Osteocyte (in vitro differentiated cells): ENCODE measurements at regions not wholly inside any gene's neighbourhood (a gene's known extent, or its start where the extent isn't known, plus 50 kb on each side); places are given as distances from the start of the nearest gene placed in this dataset.
A peak's percentile ranks its signal among the peaks of the same experiment; 100 is the strongest.
"Not testable (repeated sequence)": the region's sequence is repeated elsewhere in the genome, so short reads cannot be mapped to it uniquely, and the experiment has no call there.

Source experiments
- DNase-seq: peaks from one replicate; pipeline ENCODE4 v3.0.0; 2021; ENCODE audit warnings: mixed read lengths; ENCODE audit not compliant: unreplicated experiment; ENCODE audit errors: extremely low spot score
- H3K27ac Mint-ChIP-seq: one replicate; pipeline ENCODE4 v1.8.0; 2021; ENCODE audit warnings: mild to moderate bottlenecking, mixed read lengths; ENCODE audit not compliant: unreplicated experiment
- H3K27me3 Mint-ChIP-seq: one replicate; pipeline ENCODE4 v1.8.0; 2021; ENCODE audit warnings: mixed read lengths; ENCODE audit not compliant: unreplicated experiment
- H3K36me3 Mint-ChIP-seq: one replicate; pipeline ENCODE4 v1.8.0; 2021; ENCODE audit warnings: mixed read lengths; ENCODE audit not compliant: unreplicated experiment
- H3K4me1 Mint-ChIP-seq: one replicate; pipeline ENCODE4 v1.8.0; 2021; ENCODE audit warnings: mixed read lengths; ENCODE audit not compliant: unreplicated experiment
- H3K4me3 Mint-ChIP-seq: one replicate; pipeline ENCODE4 v1.8.0; 2021; ENCODE audit warnings: mild to moderate bottlenecking, moderate library complexity, mixed read lengths; ENCODE audit not compliant: unreplicated experiment
- H3K9me3 Mint-ChIP-seq: one replicate; pipeline ENCODE4 v1.8.0; 2021; ENCODE audit warnings: mixed read lengths; ENCODE audit not compliant: unreplicated experiment
- TF ChIP-seq, protein P1 (sequence below): fragments of 200-600 bp; sonication (generic); IDR thresholded peaks from 2 replicates; pipeline ENCODE4 v1.5.0; 2021; ENCODE audit warnings: antibody characterized with exemption, mild to moderate bottlenecking, moderate library complexity

GRCh38 chr13:22903925-22904324 lies 276.9 kb upstream of the SGCG start:
- DNase-seq: no peak
- Mint-ChIP-seq H3K4me1 (no peaks in the 10 kb centered on the region), H3K4me3 (no peak overlapping the region), H3K27me3 (peaks cover 9% of the 10 kb centered on the region), H3K27ac (no peak overlapping the region), H3K9me3 (peaks cover 8% of the 10 kb centered on the region), H3K36me3 (no peaks in the 10 kb centered on the region)
- TF ChIP-seq, protein P1, sequence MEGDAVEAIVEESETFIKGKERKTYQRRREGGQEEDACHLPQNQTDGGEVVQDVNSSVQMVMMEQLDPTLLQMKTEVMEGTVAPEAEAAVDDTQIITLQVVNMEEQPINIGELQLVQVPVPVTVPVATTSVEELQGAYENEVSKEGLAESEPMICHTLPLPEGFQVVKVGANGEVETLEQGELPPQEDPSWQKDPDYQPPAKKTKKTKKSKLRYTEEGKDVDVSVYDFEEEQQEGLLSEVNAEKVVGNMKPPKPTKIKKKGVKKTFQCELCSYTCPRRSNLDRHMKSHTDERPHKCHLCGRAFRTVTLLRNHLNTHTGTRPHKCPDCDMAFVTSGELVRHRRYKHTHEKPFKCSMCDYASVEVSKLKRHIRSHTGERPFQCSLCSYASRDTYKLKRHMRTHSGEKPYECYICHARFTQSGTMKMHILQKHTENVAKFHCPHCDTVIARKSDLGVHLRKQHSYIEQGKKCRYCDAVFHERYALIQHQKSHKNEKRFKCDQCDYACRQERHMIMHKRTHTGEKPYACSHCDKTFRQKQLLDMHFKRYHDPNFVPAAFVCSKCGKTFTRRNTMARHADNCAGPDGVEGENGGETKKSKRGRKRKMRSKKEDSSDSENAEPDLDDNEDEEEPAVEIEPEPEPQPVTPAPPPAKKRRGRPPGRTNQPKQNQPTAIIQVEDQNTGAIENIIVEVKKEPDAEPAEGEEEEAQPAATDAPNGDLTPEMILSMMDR: no peak

GRCh38 chr13:22915442-22916082 lies 265.2 kb upstream of the SGCG start:
- Mint-ChIP-seq H3K36me3 (no peaks in the 10 kb centered on the region), H3K27ac (no peak overlapping the region), H3K4me1 (peaks cover 8% of the 10 kb centered on the region), H3K9me3 (no peaks in the 10 kb centered on the region), H3K27me3 (peaks cover 29% of the 10 kb centered on the region), H3K4me3 (peak overlapping the region; percentile 83)
- TF ChIP-seq, protein P1: no peak
- DNase-seq: no peak

DNA sequence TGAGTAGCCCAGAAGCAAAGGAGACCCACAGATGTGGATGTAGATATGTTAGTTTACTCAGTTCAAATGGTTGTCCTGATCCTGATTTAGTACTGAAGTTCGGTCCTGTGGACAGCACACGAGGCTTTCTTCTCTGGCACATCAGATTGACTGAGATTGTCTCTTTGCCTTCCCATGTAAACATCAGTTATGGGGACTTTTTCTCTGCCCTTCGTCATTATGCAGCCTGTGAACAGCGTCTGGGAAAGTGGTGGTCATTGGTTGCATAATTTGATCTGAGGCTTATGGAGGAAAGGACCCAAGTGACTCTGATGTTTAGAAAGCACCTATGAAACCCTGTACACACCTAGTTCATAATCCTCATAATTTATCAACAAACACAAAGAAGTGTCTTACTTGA lies 264.5 kb upstream of the SGCG start:
- not testable (repeated sequence) for H3K4me1 Mint-ChIP-seq, H3K36me3 Mint-ChIP-seq, H3K9me3 Mint-ChIP-seq, DNase-seq, H3K27ac Mint-ChIP-seq
- Mint-ChIP-seq H3K4me3 (peak overlapping the region; percentile 83), H3K27me3 (peaks cover 32% of the 10 kb centered on the region)

DNA sequence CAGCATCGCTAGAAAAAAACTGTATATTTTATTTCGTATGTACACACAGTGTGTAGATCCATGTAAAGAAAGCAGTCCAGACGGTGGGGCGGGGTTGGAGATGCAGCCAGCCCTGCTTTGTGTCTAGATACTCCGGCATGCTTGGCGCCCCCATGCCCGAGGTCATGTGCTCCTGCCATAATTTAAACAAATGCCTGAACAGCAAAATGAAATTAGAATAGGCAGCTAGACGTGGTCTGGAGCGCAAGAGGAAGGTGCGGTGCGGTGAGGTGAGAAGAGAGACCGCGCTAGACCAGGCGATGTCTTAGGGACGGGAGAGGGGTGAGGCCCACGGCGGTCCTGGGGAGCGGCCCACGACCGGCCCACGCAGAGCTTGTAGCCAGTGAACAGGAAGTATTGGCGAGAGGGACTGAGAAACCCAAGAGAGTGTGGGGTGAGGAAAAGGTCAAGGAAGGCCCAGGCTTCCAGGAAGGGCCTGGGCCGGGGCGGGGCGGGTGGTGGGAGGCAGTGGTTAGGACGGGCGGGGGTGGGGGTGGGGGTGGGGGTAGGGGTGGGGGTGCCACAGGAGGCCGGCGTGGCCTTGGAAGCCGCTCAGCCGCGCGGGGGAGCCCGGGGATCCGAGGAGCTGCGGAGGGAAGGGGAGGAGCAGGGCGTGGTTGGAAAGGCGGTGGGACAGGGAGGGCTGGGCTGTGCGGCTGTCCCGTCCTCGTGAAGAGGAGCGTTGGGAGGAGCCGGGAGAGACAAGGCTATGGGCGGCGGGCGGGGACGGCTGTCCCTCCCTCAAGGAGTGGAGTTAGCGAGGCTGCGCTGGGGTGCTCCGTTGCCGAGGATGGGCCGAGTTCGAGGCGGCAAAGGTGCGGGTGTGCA lies 254.7 kb upstream of the SGCG start:
- no peaks in the 10 kb centered on the region for H3K9me3 Mint-ChIP-seq
- no peaks in the 10 kb centered on the region for H3K4me1 Mint-ChIP-seq
- H3K27ac Mint-ChIP-seq: no peak overlapping the region
- H3K27me3 Mint-ChIP-seq: peaks cover 9% of the 10 kb centered on the region
- peak; percentile 85 for DNase-seq
- no peaks in the 10 kb centered on the region for H3K36me3 Mint-ChIP-seq
- H3K4me3 Mint-ChIP-seq: no peak overlapping the region
- TF ChIP-seq, protein P1: no peak

DNA sequence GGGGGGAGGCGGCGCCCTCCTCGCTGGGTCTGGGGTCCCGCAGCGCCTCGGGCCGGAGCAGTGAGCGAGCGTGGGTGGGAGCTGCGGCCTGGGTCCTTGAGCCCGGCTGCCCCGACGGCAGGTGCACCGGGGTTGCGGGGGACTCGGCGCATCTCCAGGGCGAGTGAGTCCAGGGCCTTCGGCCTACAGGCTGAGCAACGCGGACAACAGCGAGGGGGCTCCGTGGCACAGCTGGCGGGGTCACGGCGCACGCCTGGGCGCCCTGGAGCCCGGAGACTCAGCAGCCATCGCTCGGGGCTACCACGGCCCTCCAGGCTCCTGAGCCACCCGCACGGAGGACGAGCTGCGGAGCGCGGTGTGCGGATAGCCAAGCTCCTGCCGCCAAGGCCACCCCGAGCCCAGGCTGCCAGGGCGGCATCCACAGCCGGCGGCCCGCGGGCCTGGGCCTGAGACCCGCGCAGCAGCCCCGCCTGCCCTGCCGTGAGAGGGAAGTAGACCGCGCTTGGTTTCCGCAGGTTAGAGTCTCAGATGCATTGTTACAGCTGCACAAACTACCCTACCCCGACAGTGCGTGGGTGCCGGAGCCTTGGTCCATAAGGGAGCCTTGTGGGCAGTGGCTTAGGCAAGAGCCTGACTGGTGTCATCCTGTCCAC lies 253.9 kb upstream of the SGCG start:
- Mint-ChIP-seq H3K4me1 (no peaks in the 10 kb centered on the region), H3K9me3 (no peaks in the 10 kb centered on the region), H3K4me3 (no peak overlapping the region), H3K27me3 (peaks cover 2% of the 10 kb centered on the region), H3K27ac (no peak overlapping the region), H3K36me3 (no peaks in the 10 kb centered on the region)
- DNase-seq: peak; percentile 73
- TF ChIP-seq, protein P1: no peak

- not testable (repeated sequence) for H3K27me3 Mint-ChIP-seq, H3K36me3 Mint-ChIP-seq, H3K9me3 Mint-ChIP-seq, H3K27ac Mint-ChIP-seq, H3K4me1 Mint-ChIP-seq, H3K4me3 Mint-ChIP-seq
- peak; percentile 13 for DNase-seq
Observed at GRCh38 chr13:22927845-22928244, 252.9 kb upstream of the SGCG start.
